ENCODE measurements at regions not wholly inside any gene's neighbourhood (a gene's known extent, or its start where the extent isn't known, plus 50 kb on each side); places are given as distances from the start of the nearest gene placed in this dataset.

GRCh38 chr17:72426321-72426720 is 305.5 kb downstream of the SOX9 start:
- no peak for TF ChIP-seq CTCF (IDR thresholded peaks at IDR 0.05)
- no peak for TF ChIP-seq POLR2A (IDR thresholded peaks at IDR 0.05)

All from ovary (tissue), 3 donors.